DMS153 (cell line): ENCODE measurements at regions not wholly inside any gene's neighbourhood (a gene's known extent, or its start where the extent isn't known, plus 50 kb on each side); places are given as distances from the start of the nearest gene placed in this dataset.
"Not testable (repeated sequence)": the region's sequence is repeated elsewhere in the genome, so short reads cannot be mapped to it uniquely, and the experiment has no call there.

Source experiments
- DNase-seq: peaks from one replicate; lab custom pipeline; 2025; lab: John Stamatoyannopoulos, UW

DNA sequence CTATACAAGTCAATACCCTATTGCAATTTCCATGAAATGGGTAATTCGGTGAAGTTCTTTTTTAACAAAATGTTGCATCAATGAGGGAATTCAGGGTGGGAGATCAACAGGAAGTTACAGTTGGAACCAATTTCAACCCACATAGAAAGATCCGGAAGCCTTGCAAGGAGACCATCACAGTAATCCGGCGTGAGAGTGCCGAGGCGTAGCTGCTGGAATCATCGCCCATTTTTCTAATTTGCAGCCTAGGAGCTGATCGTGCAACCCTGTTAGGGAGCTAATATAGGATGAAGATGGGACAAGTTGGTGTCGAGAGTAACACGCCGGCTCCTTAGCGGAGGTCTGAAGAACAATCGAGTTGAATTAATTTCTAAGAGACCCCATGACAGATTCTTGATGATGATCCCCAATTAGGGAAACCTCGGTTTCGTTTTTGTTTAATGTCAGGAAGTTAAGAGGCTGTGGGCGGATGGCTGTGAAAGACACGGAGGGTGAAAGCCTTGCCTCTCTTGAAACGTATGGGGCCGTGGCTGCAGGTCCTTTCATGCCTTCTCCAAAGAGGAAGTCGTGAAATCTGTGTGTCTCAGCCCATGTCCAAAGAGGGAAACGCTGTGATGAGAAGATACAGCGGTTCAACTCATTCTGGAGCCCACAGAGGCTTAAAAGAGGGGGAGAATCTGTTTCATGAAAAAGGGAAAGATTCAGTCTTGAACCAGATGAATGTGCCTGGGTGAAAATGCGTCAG is 51.2 kb upstream of the CARD11 start:
- DNase-seq: no peak

DNA sequence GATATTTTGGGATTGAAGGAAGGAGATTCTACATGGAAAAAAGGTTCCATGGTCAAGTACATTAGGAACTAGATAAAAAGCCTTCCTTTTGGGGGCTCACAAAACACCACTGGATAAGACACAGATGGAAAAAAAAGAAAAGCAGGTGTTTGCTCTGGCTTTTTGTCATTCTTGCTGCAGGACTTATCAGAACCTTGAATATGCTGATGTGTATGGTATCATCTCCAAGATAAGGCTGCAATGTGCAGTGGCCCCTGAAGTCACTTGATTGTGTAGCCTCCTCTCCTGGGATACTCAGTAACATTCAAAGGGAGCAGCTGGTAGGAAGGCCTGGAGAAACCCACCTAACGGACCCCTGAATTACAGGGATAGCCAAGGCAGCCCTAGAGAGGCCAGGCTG is 54.1 kb upstream of the CARD11 start:
- no peak for DNase-seq

DNA sequence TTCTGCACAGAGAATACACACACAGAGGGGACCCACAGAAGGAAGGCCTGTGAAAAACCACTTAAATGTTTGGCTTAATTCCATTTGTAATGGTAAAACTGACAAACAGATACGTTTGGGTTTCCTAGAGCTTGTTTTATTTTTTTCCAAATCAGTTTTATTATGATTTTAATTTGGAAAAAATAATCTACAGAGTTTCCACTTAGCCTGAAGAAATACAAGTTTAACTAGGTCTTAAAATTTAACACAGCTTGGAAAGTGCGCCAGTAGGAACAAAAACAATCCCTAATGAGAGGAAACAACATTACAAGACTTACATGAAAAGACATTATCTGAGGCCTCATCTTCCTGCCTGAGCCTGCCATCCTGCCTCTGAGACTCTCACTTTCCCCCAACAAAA is 58.5 kb upstream of the CARD11 start:
- DNase-seq: no peak

DNA sequence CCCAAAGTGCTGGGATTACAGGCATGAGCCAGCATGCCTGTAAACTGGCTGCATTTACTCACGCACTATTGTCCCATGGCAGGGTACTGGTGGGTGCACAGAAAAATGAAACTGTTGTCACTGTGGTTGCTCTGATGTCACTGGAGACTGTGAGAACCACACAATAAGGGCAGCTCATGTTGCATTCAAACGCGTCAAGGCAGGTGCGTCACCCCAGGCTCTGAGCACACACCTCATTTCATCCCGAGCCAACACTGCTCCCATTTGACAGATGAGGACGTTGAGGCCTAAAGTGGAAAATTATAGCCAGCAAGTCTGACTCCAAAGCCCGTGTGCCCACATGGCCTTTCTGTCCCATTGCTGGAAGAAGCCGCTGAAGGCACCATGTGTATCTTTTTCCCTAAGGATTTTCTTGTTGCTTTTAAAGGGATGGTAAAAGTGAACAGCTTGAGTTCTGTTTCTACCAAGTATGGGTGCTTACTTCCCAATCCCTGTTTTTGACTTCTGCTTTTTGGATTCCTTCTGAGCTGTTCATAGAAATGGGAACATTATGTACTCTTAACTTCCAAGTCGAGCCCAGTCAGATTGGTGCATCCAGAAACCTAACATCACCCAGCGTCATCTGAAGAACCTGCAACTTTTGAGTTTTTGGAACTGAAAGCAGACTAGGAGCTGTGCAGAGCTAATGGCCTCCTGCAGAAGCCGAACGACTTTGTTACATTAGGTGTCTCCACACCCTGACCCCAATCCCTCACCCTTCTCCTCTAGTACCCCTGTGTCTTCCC is 60.1 kb upstream of the CARD11 start:
- no peak for DNase-seq

DNA sequence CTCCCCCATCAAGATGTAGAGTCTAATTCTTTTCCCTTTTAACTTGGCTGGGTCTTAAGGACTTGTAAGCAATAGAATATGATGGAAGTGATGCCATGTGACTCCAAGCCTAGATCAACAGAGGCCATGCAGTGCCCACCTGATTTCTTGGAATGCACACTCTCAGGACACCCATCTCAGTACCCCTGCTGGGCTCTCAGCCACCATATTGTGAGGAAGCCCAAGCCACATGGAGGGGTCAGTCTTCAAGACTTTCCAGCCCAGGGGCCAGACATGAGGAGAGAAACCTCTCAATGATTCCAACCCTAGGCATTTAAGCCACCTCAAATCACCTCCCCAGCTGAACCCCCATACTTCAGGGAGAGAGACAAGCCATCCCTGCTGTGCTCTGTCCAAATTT is 62.2 kb upstream of the CARD11 start:
- no peak for DNase-seq

DNA sequence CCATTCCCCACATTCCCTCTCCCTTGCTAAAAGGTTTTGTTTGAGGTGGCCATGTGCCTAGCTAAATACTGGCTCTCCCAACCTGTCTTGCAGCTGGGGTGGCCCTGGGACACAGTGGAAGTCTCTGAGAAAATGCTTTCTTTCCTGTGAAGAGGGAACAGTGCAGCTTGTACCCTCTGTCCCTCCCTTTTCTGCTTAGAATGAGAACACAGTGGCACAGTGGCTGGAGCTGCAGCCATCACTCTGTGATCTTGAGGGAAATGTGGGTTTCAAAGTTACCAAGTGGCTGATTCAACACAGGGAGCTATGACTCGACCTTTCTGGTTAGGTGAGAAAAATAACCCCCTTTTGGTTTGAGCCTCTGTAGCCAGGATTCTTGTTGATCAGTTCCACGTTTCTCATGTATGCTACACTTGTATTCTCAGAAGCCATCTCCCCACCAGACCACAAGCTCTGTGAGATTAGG is 62.7 kb upstream of the CARD11 start:
- DNase-seq: no peak

DNA sequence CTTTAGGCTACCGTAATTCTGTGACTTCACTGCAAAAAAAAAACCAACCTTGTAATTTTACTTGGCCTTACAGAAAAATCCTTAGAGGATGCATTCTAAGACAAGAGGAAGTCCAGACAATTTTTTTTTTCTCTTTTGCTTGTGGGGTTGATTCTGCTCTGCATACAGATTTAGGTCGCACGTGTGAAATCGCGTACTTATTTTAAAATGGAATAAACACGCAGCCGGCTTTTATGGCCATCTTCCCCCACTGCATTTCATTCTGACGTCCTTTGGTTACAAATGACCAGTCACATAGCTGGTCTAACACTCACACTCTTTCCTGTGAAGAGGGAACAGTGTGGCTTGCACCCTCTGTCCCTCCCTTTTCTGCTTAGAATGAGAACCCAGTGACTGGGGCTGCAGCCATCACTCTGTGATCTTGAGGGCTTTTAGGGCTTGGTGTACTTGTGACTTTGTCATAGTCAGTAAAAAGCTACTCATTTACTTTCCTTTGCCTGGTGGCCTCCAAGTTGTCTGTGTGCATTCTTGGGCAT is 63.6 kb upstream of the CARD11 start:
- no peak for DNase-seq

DNA sequence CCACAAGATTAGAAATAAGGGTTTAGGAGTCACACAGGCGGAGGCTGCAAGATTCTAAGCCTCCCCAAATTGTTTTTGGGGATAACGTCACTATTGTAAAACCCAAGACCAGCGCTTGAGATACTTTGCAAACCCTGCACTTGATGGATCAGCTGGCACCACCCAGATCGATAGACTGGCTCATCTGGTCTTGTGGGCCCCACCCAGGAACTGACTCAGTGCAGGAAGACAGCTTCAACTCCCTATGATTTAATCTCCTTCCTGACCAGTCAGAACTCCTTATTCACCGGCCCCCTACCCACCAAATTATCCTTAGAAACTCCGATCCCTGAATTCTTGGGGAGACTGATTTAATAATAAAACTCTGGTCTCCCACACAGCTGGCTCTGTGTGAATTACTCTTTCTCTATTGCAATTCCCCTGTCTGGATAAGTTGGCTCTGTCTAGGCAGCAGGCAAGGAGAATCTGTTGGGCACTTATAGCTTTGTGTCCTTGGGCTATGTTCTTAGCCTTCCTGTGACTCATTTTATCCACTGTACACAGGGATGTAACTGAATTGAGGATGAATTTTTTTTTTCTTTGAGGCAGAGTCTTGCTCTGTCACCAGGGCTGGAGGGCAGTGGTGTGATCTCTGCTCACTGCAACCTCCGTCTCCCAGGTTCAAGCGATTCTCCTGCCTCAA is 64.4 kb upstream of the CARD11 start:
- DNase-seq: no peak

DNA sequence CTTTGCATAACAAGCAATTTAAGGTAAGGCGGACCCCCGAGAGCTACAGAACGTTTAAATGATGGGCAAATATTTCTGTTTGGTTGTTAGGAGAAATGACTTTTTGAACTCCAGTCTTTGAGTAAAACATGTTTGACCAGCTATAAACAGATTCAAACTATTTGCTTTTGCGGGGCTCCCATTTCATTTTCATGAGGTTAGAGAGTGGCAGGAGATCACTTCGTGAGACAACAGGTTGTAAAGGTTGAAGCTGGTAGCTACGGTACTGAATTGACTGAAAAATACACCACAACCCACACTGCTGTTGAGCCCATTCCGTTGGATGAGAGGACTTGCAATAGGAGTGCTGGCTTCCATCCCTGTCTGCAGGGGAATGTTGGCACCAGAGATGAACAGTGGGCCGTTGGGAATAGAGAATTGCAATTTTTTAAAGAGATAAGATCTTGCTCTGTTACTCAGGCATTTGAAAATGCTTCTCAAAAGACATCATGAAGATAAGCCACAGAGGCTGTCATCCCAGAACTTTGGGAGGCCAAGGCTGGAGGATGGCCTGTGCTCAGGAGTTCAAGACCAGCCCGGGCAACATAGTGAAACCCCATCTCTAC is 65.7 kb upstream of the CARD11 start:
- no peak for DNase-seq

DNA sequence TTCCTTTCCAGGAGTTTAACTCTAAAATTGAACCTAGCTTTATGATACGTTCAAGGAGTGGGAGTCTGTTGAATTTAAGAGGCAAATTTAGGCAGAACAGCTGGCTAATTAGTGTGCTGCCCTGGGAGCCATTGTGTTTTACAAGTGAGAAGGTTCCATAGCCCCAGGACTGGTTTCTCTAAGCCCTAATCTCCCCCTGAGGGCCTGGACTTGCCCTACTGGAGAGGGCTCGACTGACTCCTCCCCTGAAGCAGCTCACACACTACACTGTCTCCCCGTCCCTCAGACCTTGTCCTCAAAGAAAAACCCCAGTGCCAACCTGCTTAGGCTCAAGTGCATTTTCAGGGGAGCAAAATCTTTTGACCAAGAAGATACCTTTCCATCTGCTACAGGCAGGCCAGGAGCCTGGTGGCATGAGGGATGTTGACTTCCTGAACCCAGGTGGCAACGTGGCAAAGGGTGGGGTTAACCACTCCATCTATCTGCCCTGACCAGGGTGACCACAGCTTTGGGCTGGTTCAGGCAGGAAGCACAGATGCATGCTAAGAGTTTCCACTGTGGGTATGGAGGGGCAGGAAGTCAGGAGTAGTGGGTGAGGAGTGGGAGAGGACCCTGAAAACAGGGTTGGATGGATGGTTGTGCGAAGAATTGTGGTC is 68.9 kb upstream of the CARD11 start:
- no peak for DNase-seq

DNA sequence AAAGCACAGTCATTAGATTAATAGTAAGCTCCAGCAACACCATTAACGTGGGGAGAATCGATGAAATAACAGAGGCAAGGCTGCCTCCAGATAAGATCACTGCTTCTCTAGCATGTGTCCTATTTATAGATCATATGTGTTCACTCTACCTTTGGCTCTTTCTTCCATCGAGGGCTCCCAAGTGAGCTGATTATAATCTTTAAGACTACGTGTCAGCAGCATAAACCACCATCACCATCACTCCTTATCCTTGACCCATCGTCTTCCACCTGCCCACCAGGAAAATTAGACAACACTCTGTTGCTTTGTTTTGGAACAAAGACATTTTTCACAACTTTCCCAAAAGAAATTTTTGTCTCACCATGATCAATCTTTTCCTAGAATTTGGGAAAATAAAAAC is 71.2 kb upstream of the CARD11 start:
- DNase-seq: no peak

DNA sequence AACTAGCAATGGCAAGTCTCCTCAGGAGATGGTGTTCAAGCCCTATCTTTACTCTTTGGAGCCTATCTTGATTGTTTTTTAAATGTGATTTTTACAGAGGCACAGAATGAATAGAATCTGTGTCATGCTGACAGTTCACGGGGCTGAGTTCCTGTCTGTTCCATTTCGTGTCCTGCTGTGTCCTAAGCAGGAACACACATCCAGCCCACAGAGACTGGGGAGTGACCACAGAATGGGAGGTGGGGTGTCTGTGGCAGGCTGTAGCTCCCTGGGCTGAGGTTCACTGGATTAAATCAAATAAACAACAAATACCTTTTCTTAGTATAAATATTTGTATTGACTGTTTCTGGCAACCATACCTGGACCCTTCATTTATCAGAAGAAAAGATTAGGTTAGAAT is 73.4 kb upstream of the CARD11 start:
- no peak for DNase-seq

DNA sequence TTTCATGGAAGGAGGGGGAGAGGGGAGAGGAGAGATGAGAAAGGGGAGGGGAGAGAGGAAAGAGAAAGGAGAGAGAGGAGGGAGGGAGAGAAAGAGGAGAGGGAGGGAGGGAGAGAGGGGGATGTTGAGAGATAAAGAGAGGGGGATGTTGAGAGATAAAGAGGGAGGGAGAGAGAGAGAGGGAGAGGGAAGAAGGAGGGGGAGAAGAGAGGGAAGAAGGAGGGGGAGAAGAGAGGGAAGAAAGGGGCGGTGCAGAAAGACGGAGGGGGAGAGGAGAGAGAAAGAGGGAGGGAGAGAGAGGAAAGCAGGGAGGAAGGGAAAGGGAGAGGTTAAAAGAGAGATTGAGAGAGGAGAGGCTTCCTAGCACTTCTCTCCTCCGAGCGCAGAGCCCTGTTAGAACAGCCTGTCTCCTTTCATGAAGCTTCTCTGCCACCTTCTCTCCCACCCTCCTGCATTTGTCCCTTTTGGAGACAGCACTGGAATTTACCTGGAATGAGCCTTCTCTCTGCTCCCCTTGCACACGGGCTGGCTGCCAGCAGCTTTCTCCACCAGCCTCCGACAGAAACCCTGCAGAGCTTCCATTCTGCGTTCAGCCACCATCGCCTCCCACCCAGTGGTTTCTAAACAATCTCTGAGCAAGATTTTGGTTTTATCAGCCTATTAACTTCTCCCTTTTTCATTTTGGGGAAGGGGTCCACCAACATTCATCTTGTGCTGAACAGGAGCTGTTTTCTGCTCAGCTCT is 74.0 kb upstream of the CARD11 start:
- no peak for DNase-seq

DNA sequence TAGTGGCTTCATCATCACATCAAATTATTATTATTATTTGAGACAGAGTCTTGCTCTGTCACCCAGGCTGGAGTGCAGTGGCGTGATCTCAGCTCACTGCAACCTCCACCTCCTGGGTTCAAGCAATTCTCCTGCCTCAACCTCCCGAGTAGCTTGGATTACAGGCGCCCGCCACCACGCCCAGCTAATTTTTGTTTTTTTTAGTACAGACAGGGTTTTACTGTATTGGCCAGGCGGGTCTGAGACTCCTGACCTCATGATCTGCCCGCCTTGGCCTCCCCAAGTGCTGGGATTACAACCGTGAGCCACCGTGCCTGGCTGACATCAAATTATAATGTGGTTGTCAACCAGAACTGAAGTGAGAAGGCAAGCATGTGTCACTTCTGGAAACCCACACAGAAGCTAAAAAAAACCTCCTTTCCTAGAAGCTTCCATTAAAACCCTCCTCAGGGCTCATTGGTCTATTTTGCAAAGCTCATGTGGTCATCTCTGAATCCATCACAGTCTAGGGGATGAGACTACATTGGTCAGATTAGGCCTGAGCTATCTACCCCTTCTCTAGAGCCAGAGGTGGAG is 75.8 kb upstream of the CARD11 start:
- DNase-seq: not testable (repeated sequence)

DNA sequence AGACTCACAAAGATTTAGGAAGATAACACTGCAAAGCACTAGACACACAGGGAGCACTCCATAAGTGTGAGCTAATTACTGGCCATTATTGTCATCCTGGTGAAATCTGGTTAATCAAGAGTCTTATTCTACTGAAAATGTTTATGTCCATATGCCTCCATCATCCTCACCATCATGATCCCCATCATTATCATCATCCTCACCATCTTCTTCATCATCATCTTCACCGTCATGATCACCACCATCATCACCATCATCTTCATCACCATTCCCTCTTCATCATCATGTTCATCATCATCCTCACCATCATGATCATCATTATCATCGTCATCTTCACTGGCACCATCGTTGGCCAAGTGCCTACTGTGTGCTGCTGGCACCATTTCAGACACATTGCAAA is 76.3 kb upstream of the CARD11 start:
- no peak for DNase-seq

DNA sequence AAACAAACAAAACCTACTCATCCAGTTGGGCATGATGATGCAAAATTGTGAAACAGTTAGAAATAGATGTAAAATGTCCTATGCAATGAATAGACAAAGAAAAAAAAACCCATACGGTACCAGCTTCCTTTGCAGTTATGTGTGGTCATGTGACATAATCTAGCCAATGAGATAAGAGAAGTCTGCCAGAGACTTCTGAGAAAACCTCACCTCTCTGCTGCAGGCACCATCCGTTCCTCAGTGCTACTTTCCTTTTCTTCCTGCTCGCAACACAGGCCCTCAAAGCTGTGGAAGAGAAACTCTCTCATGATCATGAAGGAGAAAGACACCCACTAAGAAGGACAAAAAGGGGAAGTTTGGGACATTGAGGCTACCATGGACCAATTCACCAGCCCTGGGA is 76.8 kb upstream of the CARD11 start:
- DNase-seq: no peak

DNA sequence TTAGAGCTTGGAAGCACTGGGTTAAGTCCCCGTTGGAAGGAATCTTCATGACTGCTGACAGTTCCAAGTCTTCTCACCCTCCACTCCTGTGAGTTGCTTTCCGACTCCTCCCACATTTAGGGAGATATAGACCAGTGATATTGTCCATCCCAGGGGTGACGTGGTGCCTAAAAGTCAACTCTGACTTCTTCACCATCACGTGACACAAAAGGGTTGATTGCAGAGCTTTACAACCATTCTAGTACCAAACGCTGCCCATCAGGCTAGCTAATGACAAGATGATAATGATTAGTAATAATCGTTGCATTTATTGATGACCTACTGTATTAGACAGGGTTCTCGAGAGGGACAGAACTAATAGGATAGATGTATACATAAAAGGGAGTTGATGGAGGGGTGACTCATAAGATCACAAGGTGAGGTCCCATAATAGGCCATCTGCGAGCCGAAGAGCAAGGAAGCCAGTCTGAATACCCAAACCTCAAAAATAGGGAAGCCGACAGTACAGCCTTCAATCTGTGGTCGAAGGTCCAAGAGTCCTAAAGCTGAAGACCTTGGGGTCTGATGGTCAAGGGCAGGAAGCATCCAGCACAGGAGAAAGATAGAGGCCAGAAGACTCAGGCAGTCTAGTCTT is 85.3 kb upstream of the CARD11 start:
- DNase-seq: no peak

DNA sequence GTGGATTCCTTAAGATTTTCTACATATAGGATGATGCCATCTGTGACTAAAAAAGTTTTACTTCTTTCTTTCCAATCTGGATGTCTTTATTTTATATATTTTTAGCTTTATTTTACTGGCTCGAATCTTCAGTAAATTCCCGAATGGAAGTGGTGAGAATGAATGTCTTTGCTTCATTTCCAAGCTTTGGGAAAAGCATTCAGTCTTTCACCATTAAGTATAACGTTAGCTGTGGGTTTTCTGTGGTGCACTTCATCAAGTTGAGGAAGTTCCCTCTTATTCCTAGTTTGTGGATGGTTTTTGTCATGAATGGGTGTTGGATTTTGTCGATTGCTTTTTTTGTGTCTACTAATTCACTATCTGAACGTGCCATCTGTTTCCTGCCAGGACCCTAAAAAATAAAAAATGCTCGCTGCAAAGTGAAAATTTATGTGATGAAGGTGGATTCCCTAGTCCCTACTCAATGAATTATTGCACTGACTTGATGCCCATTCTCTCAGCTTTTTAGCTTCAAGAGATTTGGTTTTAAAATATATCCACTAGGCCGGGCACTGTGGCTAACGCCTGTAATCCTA is 90.2 kb upstream of the CARD11 start:
- DNase-seq: no peak

DNA sequence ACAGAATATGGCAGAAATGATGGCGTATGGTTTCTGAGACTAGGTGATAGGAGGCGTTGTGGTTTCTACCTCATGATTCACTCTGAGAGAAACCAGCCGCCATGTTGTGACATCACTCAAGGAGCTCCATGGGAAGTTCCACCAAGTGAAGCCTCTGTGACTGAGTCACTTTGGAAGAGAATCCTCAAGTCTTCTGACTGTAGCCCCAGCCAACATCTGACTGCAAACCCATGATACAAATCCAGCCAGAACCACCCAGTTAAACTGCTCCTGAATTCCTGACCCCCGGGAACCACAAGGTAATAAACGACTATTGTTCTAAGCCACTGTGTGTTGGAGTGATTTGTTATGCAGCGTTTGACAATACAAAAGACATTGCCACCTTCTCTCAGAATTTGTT is 91.1 kb upstream of the CARD11 start:
- DNase-seq: no peak

DNA sequence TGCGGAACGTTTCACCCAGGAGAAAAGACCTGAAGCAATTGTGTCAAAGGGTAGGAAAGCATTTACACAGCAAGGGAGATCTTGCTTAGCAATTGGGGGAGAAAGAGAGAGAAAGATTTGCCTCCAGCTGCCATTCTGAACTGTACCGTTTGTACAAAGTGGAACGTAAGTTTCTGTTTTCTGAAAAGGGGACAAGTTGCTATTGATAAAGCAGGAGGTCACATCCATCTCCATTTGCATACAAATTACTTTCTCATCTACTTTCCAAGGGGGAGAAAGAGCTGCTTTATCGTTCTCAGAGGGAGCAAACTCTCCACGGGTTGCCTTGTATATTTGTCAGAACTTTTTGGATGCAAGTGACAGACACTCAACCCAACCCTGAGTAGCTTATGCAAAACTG is 92.0 kb upstream of the CARD11 start:
- DNase-seq: no peak
